Inferior parietal cortex (tissue), 1 donor: ENCODE measurements at regions not wholly inside any gene's neighbourhood (a gene's known extent, or its start where the extent isn't known, plus 50 kb on each side); places are given as distances from the start of the nearest gene placed in this dataset.

Experiments
- DNase-seq: peaks from one replicate; pipeline ENCODE4 v3.0.0-alpha.2; 2016; ENCODE audit errors: extremely low spot score

DNA sequence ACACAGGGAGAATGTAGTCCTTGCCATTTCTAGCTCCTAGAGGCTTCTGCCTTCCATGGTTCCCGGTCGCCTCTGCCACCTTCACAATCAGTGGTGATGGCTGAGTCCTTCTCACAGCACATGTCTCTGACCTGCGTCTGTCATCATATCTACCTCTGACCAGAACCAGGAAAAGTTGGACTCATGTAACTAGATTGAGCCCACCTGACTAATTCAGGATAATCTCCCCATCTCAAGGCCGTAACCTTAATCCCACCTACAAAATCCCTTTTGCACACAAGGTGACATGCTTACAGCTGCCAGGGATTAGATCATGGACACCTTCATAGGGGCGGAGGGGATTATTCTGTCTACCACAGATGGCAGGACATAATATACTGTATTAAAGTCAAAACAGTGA is 375.6 kb downstream of the ICE1 start:
- no peak for DNase-seq

DNA sequence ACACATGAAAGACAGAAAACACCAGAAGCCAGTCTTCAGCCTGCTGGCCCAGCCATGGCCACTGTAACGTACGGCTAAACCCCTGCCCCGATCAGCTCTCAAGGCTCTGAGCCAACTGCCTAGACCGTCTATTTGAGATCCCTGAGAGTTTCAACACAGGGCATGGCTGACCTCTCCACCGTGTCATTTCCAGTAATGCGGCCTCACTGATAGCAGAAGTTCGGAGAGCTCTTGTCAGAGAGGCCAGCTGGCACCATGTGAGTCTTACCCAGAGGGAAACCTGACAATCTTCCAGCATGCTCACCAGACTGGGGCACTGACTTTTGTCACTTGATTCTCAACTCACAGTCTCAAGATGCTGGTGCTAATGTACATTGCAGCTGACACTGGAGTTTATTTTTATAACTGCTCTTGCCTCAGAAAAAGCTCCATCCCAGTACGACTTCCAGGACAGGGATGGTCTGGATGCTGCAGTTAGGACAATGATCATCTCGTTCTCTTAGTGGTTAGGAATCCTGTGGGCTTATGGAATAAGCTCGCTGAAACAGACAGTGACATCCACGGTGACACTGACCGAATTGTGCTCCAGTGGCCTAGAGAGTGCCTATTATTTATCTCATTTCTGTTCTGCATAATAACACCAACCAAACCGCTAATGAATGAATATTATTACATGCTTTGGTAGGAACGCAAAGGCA is 372.7 kb downstream of the ICE1 start:
- no peak for DNase-seq

- DNase-seq: no peak
Observed at GRCh38 chr5:5794118-5794560, 371.7 kb downstream of the ICE1 start.

DNA sequence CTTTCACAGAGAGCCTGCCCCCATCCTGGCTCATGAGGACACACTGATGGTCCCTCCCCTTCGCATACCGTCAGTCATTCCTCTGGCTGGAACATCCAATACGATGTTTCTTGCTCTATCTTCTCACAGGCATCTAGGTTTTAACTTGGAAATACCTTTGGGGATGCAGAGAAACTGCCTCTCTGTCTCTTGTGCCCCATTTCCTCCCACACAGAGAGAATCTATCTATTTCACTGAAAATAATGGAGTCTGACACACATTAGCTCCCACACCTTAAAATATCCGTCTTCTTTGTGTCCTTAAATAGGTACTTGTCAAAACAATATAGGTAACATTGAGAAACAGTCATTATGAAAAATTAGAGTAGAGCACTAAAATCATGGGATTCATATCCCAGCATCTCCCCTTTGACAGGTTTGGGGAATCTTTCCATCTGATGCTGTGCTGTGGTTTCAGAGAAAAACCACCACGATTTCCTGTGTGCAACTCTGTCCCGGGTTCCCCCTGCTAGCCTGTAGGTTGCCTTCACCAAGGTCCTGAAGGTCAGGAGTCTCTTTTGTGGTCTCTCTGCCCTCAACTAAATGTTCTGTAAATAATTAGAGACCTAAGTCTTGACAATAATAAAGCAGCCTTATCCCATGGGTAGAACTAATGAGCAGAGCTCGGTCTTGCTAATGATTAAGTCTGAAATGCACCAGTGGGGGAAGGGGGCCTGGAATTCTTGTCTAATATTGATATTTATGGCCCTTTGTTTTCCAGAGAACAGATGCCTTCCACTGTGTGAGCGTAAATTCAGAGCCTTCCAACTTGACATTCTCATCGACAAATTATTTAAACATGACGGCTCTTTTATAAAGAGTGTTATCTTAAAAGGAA is 371.0 kb downstream of the ICE1 start:
- DNase-seq: no peak

- no peak for DNase-seq
Observed at GRCh38 chr5:5792106-5792505, 369.6 kb downstream of the ICE1 start.

GRCh38 chr5:5788793-5789192 is 366.3 kb downstream of the ICE1 start:
- no peak for DNase-seq

- no peak for DNase-seq
Observed at GRCh38 chr5:5787373-5787772, 364.9 kb downstream of the ICE1 start.

DNA sequence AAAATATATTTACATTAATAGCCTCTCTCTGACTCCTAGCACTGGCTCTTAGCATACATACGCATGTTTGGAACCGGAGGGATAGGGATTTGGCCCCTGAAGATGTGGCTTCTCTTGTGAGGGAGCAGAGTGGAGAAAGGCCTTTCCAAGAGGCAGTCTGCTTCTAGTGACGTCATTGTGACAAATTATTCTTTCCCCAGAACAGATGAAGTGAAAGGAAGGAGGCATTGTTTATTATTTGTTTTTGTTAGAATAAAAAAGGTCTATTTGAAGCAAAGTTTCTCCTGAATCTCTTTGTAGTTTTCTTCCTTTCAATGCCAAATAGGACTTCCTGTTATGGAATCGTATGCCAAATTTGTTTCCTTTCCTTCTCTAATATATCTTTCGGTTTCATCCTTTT is 361.6 kb downstream of the ICE1 start:
- DNase-seq: no peak

- no peak for DNase-seq
Observed at GRCh38 chr5:5783021-5783420, 360.5 kb downstream of the ICE1 start.

DNA sequence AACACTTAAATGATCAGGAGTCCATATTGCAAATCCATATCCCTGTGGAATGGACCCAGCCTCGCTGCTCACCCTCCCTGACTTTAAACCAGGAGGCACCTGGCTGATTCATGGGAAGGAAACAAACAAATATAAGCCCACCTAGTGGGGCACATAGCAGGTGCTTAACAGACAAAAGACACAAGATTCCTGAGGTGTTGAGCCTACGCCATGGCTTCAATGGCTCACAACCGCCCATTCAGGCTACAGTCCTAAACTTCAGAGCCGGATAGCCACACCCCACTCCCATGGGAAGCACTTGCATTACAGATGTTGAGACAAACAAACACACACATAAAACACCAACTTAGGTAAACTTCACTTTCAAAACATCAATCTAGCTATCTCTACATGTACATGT is 359.9 kb downstream of the ICE1 start:
- DNase-seq: no peak

DNA sequence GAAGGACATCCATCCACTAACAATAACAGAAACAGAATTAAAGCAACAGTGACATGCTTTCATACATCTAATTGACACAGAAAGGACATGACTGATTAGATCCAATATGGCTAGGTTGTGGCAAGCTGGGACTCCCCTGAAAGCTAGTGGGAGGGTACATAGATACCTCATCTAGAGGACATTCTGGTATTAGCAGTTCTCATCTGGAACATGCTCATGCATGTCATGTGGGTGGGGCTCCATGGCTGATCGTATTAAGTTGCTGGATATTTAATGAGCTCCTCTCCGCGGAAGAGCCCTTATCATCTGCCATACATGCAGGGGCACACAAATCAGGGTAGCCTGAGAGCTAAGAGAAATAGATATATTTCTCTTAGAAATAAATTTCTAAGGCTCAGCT is 358.9 kb downstream of the ICE1 start:
- no peak for DNase-seq

DNA sequence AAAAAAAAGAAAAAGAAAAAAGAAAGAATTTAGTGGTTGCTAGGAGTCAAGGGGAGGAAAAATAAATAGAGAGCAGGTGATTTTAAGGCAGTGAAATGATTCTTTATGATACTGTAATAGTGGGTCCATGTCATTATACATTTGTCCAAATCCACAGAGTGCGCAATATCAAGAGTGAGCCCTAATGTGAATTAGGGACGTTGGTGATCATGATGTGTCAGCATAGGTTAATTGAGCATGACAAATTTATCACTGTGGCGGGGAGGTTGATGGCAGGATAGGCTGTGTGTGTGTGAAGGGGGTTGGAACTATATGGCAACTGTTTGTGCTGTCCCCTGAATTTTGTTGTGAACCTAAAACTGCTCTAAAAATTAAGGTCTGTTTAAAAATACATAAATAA is 357.8 kb downstream of the ICE1 start:
- no peak for DNase-seq

- DNase-seq: no peak
Observed at GRCh38 chr5:5777013-5777412, 354.5 kb downstream of the ICE1 start.

GRCh38 chr5:5772202-5772601 is 349.7 kb downstream of the ICE1 start:
- DNase-seq: no peak

GRCh38 chr5:5770825-5771224 is 348.3 kb downstream of the ICE1 start:
- no peak for DNase-seq

DNA sequence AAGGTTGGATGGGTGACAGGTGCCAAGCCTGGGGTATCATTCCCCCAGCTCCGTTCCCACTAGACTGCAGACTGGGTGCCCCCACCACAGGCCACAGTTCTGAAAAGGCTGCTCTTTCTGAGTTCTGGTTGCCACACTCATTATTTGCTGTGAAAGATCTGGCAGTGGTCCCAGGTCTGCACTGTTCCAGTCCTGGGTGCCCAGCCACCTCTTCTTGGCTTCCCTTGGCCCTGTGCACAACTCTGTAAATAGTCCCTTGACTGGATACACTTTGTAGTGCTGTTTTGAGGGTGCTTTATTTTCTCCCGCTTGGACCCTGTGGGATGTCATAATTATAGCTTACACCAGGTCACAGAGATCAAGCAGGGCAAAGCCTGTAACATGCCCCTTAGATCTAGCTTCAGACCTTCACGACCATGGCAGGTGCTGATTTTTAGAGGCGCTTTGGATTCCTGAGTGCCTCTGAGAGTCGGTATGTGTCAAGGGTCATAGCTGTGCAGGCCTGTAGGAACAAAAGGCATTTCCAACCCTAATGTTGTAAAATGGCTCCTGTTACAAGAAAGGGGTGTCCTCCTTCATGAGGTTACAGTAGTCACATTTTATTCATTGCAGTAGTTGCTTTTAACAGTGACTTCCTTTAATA is 344.9 kb downstream of the ICE1 start:
- no peak for DNase-seq

- no peak for DNase-seq
Observed at GRCh38 chr5:5765066-5765850, 342.8 kb downstream of the ICE1 start.

DNA sequence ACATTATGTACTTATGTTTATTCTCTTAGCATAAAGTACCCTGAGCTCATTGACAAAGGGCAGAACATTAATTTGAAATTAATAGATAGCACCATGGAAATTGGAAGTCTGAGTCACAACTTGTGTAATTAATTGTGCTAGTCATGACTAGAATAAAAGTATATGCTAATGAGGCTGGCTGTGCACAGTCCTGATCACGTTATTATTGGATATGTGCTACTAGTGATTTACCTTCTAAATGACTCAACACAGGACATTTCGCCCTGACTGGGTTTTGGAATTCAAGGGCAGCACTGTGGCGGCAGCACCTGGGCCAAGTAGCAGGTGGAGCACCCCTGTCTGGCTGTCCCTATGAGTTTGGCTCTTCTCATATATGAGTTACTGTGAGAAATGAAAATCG is 341.8 kb downstream of the ICE1 start:
- no peak for DNase-seq

GRCh38 chr5:5756762-5757161 is 334.3 kb downstream of the ICE1 start:
- no peak for DNase-seq

DNA sequence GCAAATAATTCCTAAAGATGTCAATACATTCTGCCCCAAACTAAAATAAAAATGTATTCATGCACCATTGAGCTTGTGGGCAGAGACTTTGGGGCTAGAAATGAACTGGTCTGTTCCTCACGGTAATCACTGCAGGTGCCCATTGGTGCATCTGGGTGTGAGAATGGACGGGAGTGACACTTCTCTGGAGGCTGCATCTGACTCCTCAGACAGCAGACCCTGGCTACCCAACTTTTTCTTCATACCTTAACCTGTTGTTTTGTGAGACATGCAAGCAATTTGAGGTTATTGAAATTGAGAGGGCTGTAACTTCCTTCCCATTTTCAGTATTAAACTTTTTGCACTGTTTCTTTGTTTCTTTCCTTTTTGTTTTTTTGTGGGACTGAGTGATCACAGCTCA is 333.4 kb downstream of the ICE1 start:
- no peak for DNase-seq

- DNase-seq: no peak
Observed at GRCh38 chr5:5752844-5753243, 330.4 kb downstream of the ICE1 start.

DNA sequence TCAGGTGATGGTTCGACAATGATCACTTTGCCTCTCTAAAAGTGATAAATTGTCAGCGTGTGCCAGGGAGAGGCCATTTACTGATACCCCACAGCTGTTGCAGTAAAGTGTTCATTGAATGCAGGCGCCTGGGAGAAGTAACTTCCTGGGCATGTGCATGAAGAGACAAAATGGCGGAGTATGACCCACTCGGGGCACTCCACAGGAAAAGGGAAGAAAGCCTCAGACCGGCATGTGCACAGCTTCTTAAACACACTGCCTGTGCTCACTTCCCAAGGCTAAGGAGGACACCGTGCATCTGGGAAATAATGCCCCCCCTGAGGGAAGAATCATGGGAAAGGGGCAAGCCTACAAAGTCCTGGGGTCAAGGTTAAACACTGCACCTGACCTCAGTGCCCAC is 329.5 kb downstream of the ICE1 start:
- no peak for DNase-seq
